IMR-90 (cell line): ENCODE measurements at regions not wholly inside any gene's neighbourhood (a gene's known extent, or its start where the extent isn't known, plus 50 kb on each side); places are given as distances from the start of the nearest gene placed in this dataset.

Experiments
- ATAC-seq: fragments of 200-7000 bp; cut with Tn5 transposase; 2 replicates; pipeline ENCODE4 v1.9.1; 2020; ENCODE audit warnings: low read depth, mild to moderate bottlenecking, moderate library complexity
- BruUV-seq: library from RNA; stranded (reverse); fragments of 400-500 nt; replicated peaks from 2 replicates; lab custom pipeline; 2021; lab: Mats Ljungman, UMichigan
- CTCF ChIA-PET: fragments of 300-600 bp; formaldehyde crosslinking; extraction: SDS; loops from one replicate; lab custom pipeline; 2021; ENCODE audit warnings: antibody characterized with exemption; lab: Yijun Ruan, JAX
- POLR2A ChIA-PET: fragments of 300-600 bp; sonication (Branson Sonifier 250); formaldehyde crosslinking; loops from one replicate; lab custom pipeline; 2022; ENCODE audit warnings: antibody characterized with exemption; ENCODE audit not compliant: unreplicated experiment; lab: Charles Lee
- DNase-seq: peaks from one replicate; pipeline ENCODE4 v3.0.0; 2013
- H2AFZ ChIP-seq: replicated peaks from 2 replicates; pipeline ENCODE3; 2013; ENCODE audit warnings: low read length, mild to moderate bottlenecking; ENCODE audit not compliant: poor library complexity
- H2AK5ac ChIP-seq: 2 replicates; pipeline ENCODE4 v1.6.1; 2013; ENCODE audit warnings: low read depth, low read length, inconsistent platforms
- H2AK9ac ChIP-seq: replicated peaks from 2 replicates; pipeline ENCODE3; 2013; ENCODE audit warnings: mild to moderate bottlenecking, low read depth, low read length, moderate library complexity; ENCODE audit not compliant: poor library complexity
- H2BK120ac ChIP-seq: 2 replicates; pipeline ENCODE4 v1.6.1; 2013; ENCODE audit warnings: low read depth, low read length, inconsistent platforms
- H2BK15ac ChIP-seq: 3 replicates; pipeline ENCODE4 v1.6.1; 2013; ENCODE audit warnings: low read depth, low read length, inconsistent platforms
- H2BK20ac ChIP-seq: 2 replicates; pipeline ENCODE4 v1.6.1; 2013; ENCODE audit warnings: low read depth, mild to moderate bottlenecking, inconsistent platforms, low read length, moderate library complexity
- H2BK5ac ChIP-seq: 2 replicates; pipeline ENCODE4 v1.6.1; 2013; ENCODE audit warnings: mild to moderate bottlenecking, low read depth, low read length, inconsistent platforms; ENCODE audit not compliant: poor library complexity, severe bottlenecking
- H3K14ac ChIP-seq: replicated peaks from 2 replicates; pipeline ENCODE4 v1.6.1; 2013; ENCODE audit warnings: low read depth, low read length, inconsistent platforms
- H3K18ac ChIP-seq: 2 replicates; pipeline ENCODE4 v1.6.1; 2013; ENCODE audit warnings: low read depth, low read length, control low read depth
- H3K23ac ChIP-seq: 2 replicates; pipeline ENCODE4 v1.6.1; 2013; ENCODE audit warnings: low read depth, low read length, inconsistent platforms
- H3K27ac ChIP-seq: 2 replicates; pipeline ENCODE4 v1.5.1; 2013; ENCODE audit warnings: mild to moderate bottlenecking, control low read depth, low read length; ENCODE audit not compliant: insufficient read depth
- H3K27me3 ChIP-seq: 2 replicates; pipeline ENCODE4 v1.6.1; 2013; ENCODE audit warnings: low read length; ENCODE audit not compliant: control insufficient read depth, insufficient read depth
- H3K36me3 ChIP-seq: 2 replicates; pipeline ENCODE4 v1.6.1; 2013; ENCODE audit warnings: low read length, mixed read lengths; ENCODE audit not compliant: control insufficient read depth, insufficient read depth
- H3K4ac ChIP-seq: 2 replicates; pipeline ENCODE4 v1.6.1; 2013; ENCODE audit warnings: low read depth, low read length, inconsistent platforms
- H3K4me1 ChIP-seq: 2 replicates; pipeline ENCODE4 v1.6.1; 2013; ENCODE audit warnings: low read length, mixed read lengths; ENCODE audit not compliant: control insufficient read depth, insufficient read depth
- H3K4me2 ChIP-seq: 2 replicates; pipeline ENCODE4 v1.6.1; 2013; ENCODE audit warnings: low read depth, mild to moderate bottlenecking, control low read depth, low read length, moderate library complexity
- H3K4me3 ChIP-seq: 2 replicates; pipeline ENCODE4 v1.5.1; 2013; ENCODE audit warnings: low read depth, mild to moderate bottlenecking, control low read depth, low read length, moderate library complexity; ENCODE audit not compliant: insufficient read depth
- H3K56ac ChIP-seq: 2 replicates; pipeline ENCODE4 v1.6.1; 2013; ENCODE audit warnings: low read length, inconsistent platforms; ENCODE audit not compliant: insufficient read depth; ENCODE audit errors: extremely low read depth
- H3K79me1 ChIP-seq, 2 experiments: 2 replicates each; pipeline ENCODE4 v1.6.1; 2013; ENCODE audit warnings: low read length in 2 of 2, inconsistent platforms in 1 of 2, low read depth in 1 of 2
- H3K9ac ChIP-seq: 2 replicates; pipeline ENCODE4 v1.6.1; 2013; ENCODE audit warnings: low read depth, low read length, control low read depth
- H3K9me1 ChIP-seq: 2 replicates; pipeline ENCODE4 v1.6.1; 2013; ENCODE audit warnings: low read length, inconsistent platforms; ENCODE audit not compliant: insufficient read depth
- H3K9me3 ChIP-seq: 2 replicates; pipeline ENCODE4 v1.6.1; 2013; ENCODE audit warnings: low read length; ENCODE audit not compliant: control insufficient read depth, insufficient read depth
- H4K20me1 ChIP-seq: 2 replicates; pipeline ENCODE4 v1.6.1; 2013; ENCODE audit warnings: low read length, inconsistent platforms; ENCODE audit not compliant: insufficient read depth
- H4K5ac ChIP-seq: 2 replicates; pipeline ENCODE4 v1.6.1; 2013; ENCODE audit warnings: mild to moderate bottlenecking, low read depth, low read length, control low read depth
- H4K8ac ChIP-seq, 2 experiments: 2 replicates each; pipeline ENCODE4 v1.6.1; 2013; ENCODE audit warnings: low read depth in 2 of 2, low read length in 2 of 2, control low read depth in 1 of 2, inconsistent platforms in 1 of 2
- H4K91ac ChIP-seq: 2 replicates; pipeline ENCODE4 v1.6.1; 2013; ENCODE audit warnings: low read depth, low read length, inconsistent platforms; ENCODE audit not compliant: insufficient read depth
- BHLHE40 ChIP-seq: fragments of 150-350 bp; IDR thresholded peaks from 2 replicates; pipeline ENCODE4 v1.6.1; 2016; ENCODE audit warnings: mild to moderate bottlenecking, low read depth, low read length
- CEBPB ChIP-seq: IDR thresholded peaks from 2 replicates; pipeline ENCODE4 v1.6.1; 2012; ENCODE audit warnings: low read depth, low read length, improper control_type of control experiment
- CHD1 ChIP-seq: IDR thresholded peaks from 2 replicates; pipeline ENCODE4 v1.6.1; 2012; ENCODE audit warnings: low read depth, low read length, improper control_type of control experiment
- CTCF ChIP-seq: conservative IDR thresholded peaks from 2 replicates; pipeline ENCODE4 v1.5.1; 2012; ENCODE audit warnings: mild to moderate bottlenecking, low read depth, low read length, improper control_type of control experiment
- ELK1 ChIP-seq: fragments of 150-350 bp; IDR thresholded peaks from 2 replicates; pipeline ENCODE4 v1.6.1; 2016; ENCODE audit warnings: low read depth, mild to moderate bottlenecking, low read length, moderate library complexity, borderline replicate concordance
- FOS ChIP-seq: fragments of 150-350 bp; IDR thresholded peaks from 2 replicates; pipeline ENCODE4 v1.6.1; 2016; ENCODE audit warnings: low read depth, low read length
- MAFK ChIP-seq: IDR thresholded peaks from 2 replicates; pipeline ENCODE4 v1.6.1; 2012; ENCODE audit warnings: low read depth, low read length, improper control_type of control experiment
- MAZ ChIP-seq: IDR thresholded peaks from 2 replicates; pipeline ENCODE4 v1.6.1; 2012; ENCODE audit warnings: low read depth, mild to moderate bottlenecking, low read length, improper control_type of control experiment, moderate library complexity, borderline replicate concordance
- MXI1 ChIP-seq: IDR thresholded peaks from 2 replicates; pipeline ENCODE4 v1.6.1; 2012; ENCODE audit warnings: low read depth, mild to moderate bottlenecking, low read length, moderate library complexity, borderline replicate concordance
- NFE2L2 ChIP-seq: fragments of 150-350 bp; IDR thresholded peaks from 2 replicates; pipeline ENCODE4 v1.6.1; 2016; ENCODE audit warnings: low read depth, mild to moderate bottlenecking, low read length
- POLR2A ChIP-seq: IDR thresholded peaks from 2 replicates; pipeline ENCODE4 v1.6.1; 2012; ENCODE audit warnings: mild to moderate bottlenecking, low read depth, low read length
- RAD21 ChIP-seq: IDR thresholded peaks from 2 replicates; pipeline ENCODE4 v1.6.1; 2012; ENCODE audit warnings: low read length, improper control_type of control experiment
- RCOR1 ChIP-seq: IDR thresholded peaks from 2 replicates; pipeline ENCODE4 v1.6.1; 2012; ENCODE audit warnings: mild to moderate bottlenecking, low read length, improper control_type of control experiment; ENCODE audit not compliant: insufficient replicate concordance
- RFX5 ChIP-seq: IDR thresholded peaks from 2 replicates; pipeline ENCODE4 v1.8.0; 2012; ENCODE audit warnings: low read depth, mild to moderate bottlenecking, low read length, moderate library complexity
- SMC3 ChIP-seq: fragments of 150-350 bp; IDR thresholded peaks from 2 replicates; pipeline ENCODE4 v1.6.1; 2016; ENCODE audit warnings: low read depth, mild to moderate bottlenecking, antibody characterized with exemption, low read length, moderate library complexity
- USF2 ChIP-seq: fragments of 150-350 bp; IDR thresholded peaks from 2 replicates; pipeline ENCODE4 v1.6.1; 2017; ENCODE audit warnings: mild to moderate bottlenecking, antibody characterized with exemption, low read length, low read depth
- WGBS, 2 experiments: methylation state at CpG; one replicate each; pipeline versions ENCODE4 v1.1.5 to v1.1.7; 2013; ENCODE audit warnings: missing lambda C conversion rate in 2 of 2; ENCODE audit not compliant: insufficient read length in 1 of 2; ENCODE audit errors: extremely low coverage in 2 of 2; 5-methylcytosine and 5-hydroxymethylcytosine counted together
- dilution Hi-C: fragments of 300-500 bp; cut with HindIII; formaldehyde crosslinking; loops from one replicate; pipeline ENCODE4 v1.14.3; 2018; ENCODE audit warnings: low sequenced_read_pairs; ENCODE audit not compliant: unreplicated experiment
- in situ Hi-C: fragments of 300-500 bp; cut with MboI; formaldehyde crosslinking; loops from 3 replicates; pipeline ENCODE4 v1.14.3; 2019; ENCODE audit warnings: low sequenced_read_pairs, inconsistent platforms, mixed read lengths
- intact Hi-C: fragments of 100-400 bp; cut with micrococcal nuclease; formaldehyde crosslinking; loops from 2 replicates; pipeline ENCODE4 v1.10.0; 2022

- Histone ChIP-seq H3K79me1 (no peaks in the 10 kb centered on the region), H2AK5ac (no peak overlapping the region), H2BK5ac (no peak overlapping the region), H3K4ac (no peak overlapping the region), H4K8ac (no peak overlapping the region), H3K4me1 (no peaks in the 10 kb centered on the region), H2BK15ac (no peak overlapping the region), H3K56ac (no peak overlapping the region), H4K91ac (no peak overlapping the region), H3K9me1 (no peaks in the 10 kb centered on the region), H3K18ac (no peak overlapping the region), H3K23ac (no peak overlapping the region), H4K20me1 (no peaks in the 10 kb centered on the region), H3K9ac (no peak overlapping the region), H4K5ac (no peak overlapping the region), H2AFZ (no peak overlapping the region), H3K36me3 (no peaks in the 10 kb centered on the region), H3K27ac (no peak overlapping the region), H3K4me2 (no peak overlapping the region), H3K14ac (no peak overlapping the region), H3K27me3 (no peaks in the 10 kb centered on the region), H3K9me3 (peaks cover 37% of the 10 kb centered on the region), H2BK120ac (no peak overlapping the region), H2AK9ac (no peak overlapping the region), H2BK20ac (no peak overlapping the region), H3K4me3 (no peak overlapping the region)
- ATAC-seq (no peak), DNase-seq (no peak)
- TF ChIP-seq CTCF (no peak), RFX5 (no peak), POLR2A (no peak), FOS (no peak), CHD1 (no peak), USF2 (no peak), RAD21 (no peak), MAFK (no peak), ELK1 (no peak), NFE2L2 (no peak), CEBPB (no peak), SMC3 (no peak), MXI1 (no peak), MAZ (no peak), BHLHE40 (no peak), RCOR1 (no peak)
- BruUV-seq: no TSS peak
- in situ Hi-C loops (no loop called here), dilution Hi-C loops (no loop called here), intact Hi-C loops (no loop called here)
- WGBS, 2 experiments: 77% methylated on average over 3 of the region's 15 CpGs; no CpG with 5 or more reads in 1 of the 2 experiments
- POLR2A ChIA-PET: interaction anchor here (0.6 kb wide), 1 partner anchor 12 kb away, joined by 4 read pairs; no protein-coding TSS in a partner anchor
- CTCF ChIA-PET: no interaction called here
Measured at GRCh38 chr17:73747221-73748002, 103.2 kb upstream of the SDK2 start.
